ENCODE measurements at regions not wholly inside any gene's neighbourhood (a gene's known extent, or its start where the extent isn't known, plus 50 kb on each side); places are given as distances from the start of the nearest gene placed in this dataset.

DNA sequence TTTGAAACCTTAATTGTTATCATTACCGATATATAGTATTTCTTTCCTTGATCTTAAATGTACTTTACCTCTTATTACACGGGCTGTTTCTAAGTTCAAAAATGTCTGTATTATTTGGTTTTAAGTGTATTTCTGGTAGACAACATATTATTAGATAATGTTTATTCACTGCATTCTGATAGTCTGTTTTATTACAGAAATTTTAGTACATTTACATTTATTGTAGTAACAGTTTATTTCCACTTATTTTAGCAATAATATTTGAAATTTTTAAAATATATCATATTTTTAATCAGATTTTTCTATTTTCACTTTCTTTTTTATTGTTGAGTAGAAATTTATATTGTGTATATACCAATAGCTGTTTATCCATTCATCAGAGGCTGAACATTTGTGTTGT is 1195.2 kb downstream of the TBC1D22A start:
- no peak for DNase-seq

DNA sequence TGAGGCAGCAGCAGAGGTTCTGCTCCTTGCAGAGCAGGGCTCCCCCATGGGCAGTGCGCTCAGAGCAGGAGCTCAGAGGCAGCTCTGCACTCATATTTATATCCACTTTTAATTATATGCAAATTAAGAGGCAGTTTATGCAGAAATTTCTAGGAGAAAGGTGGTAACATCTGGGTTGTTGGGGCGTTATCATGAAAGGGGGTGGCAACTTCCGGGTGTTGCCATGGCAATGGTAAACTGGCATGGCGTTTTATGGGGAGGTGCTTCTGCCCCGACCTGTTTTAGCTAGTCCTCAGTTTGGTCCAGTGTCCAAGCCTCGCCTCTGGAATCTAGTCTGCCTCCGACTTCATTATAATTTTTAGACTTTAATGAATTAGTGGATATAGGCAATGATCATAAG is 1191.7 kb downstream of the TBC1D22A start:
- DNase-seq, result no peak

DNA sequence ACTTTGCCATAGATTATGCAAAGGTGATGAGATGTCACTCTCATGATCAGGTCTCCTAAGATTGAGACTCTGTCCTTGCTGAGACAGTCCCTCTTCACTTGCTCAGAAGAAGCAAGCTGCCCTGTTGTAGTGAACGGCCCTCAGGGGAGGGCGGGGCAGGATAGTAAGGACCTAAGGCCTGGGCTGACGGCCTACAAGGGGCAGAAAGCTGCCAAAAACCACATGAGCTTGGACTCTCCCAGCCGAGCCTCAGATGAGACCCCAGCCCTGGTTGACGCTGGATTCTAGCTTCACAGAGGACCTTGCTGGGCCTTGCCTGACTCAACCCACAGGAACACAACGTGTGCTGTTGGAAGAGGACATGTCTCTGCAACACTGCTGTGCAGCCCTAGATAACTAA is 1182.5 kb downstream of the TBC1D22A start:
- no peak for DNase-seq

DNA sequence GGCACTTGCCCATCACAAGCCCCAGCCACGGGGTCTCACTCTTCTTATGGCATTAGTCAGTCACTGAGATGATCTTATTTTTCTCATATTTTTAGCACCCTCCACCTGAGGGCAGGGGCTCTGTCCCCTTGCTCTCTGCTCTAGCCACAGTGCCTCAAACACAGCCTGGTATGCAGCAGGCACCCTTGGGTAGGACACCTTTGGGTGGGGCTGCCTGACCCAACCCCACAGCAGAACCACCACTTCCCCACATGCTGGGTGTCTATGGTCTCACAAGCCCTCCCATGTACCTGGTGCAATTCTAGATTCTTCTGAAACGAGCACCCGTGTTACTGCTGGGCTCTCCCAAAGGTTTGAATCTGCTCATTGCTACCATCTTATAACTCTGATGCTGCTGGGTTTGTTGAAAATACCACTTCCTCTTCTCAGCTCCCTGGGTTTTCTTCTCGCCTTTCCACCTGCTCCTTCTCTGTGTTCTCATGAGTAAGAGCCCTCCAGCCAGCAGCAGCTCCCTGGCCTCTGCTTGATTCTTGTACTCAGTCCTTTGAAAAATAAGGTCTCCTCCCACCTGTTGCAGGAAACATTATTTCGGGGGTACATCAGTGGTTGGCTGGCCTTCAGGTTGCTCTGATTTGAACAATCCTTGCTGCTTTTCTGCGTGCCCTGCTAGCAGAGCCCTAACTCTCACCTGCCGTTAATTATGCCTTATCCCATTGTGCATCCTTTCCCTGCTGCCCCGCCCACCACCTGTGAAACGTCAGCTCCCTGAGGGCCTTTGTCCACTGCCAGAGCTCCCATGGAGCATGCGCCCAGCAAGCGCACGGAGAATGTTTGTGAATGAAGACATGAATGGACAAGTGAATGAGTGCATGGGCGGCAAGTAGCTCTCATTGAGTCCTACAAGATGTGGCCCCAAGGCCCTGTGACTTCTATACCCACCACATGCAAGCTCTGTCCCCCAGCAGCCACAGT is 1181.6 kb downstream of the TBC1D22A start:
- no peak for DNase-seq

DNA sequence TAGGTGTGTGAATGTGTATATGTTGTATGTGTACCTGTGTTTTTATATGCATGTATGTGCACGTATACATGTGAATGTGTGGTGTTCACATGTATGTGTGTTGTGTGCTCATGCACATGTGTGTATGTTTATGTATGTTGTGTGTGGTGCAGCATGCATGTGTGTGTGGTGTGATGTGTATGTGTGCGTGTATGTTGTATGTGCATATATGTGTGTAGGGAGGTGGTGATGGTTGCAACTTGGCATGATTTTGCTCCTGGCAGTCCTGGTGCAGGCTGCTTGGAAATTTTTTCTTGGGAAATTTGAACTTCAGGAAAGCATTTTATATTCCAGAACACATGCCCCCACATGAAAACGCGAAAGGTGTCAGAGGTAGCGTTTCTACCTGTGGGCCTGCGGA is 1177.8 kb downstream of the TBC1D22A start:
- DNase-seq, result no peak

DNA sequence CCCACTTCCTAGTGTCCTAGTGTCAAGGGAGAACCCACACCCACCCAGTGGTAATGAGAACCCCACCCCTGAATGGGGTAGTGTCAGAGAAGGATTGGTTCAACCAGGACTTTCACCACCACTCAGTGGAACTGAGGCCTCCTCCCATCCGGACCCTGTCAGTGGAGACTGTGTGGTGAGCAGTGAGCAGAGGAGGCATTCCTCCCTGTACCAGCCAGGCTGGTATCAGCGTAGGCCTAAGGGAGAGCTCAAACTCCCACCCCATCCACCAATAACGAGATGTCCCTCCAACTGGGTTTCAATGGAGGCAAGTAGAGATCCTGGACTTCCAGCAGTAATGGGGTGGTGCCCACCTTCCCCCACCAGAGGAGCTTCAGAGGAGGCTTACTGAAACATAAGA is 1171.4 kb downstream of the TBC1D22A start:
- no peak for DNase-seq

DNA sequence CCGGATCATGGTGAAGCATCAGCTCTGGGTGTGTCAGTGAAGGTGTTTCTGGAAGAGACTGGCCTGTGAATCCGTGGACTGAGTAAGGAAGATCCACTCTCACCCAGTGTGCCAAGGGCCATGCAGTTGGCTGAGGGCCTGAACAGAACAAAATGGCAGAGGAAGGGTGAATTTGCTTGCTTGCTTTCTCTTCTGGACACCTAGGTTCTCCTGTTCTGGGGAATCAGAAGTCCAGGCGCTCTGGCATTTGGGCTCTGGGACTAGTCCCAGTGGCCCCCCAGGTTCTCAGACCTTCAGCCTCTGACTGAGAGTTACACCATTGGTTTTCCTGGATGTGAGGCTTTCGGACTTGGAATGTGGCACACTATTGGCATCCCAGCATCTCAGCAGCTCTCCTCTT is 1170.8 kb downstream of the TBC1D22A start:
- DNase-seq, result no peak

DNA sequence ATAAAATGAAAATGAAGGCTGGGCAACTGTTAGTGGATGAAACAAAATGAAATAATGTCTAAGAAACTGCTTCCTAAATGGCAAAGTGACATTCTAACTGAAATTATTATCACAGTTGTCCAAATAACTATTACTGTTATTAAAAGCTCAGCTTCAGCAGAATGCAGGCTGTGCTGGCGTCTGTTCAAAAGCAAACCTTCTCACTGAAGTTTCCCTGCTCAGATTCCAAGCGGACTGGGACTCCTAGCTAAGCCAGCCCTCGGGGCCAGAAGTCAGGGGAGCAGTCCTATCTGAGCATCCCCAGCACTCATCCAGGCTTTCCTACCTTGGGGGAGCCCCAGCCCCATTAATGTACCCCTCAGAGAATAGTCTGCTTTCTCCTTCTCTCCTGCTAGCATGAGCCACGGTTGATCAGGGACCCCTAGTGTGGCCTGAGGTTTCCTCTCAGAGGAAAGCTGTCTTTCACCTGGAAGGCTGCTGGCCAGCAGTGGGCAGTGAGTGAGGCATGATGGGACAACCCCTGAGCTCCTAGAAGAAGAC is 1167.3 kb downstream of the TBC1D22A start:
- DNase-seq, result no peak

DNA sequence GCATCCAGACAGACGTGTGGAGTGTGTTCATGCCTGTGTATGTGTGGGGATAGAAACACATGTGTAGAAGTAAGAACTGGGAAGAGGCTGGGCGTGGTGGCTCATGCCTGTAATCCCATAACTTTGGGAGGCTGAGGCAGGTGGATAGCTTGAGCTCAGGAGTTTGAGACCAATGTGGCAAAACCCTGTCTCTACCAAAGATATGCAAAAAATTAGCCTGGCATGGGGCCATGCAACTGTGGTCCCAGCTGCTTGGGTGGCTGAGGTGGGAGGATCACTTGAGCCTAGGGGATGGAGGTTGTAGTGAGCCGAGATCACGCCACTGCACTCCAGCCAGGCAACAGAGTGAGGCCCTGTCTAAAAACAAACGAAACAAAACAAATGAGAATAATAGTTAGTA is 1166.6 kb downstream of the TBC1D22A start:
- DNase-seq, result no peak

DNA sequence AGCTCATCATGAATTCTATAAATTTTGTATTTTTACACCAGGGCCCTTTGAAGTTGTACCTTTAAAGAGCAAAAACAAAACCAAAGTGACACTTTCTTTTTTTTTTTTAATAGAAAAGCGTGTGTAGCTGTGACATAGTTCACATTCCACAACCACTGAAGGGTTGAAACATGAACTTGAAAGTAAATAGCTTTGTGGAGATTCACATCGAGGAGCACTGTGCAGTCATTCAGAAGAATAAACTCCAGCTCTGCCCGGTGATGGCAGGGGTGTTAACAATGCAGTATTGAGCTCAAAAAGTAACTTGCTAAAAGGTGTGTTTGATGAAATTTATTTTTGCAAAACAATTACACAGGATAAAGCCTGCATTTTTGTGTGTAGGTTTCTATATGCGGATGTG is 1166.2 kb downstream of the TBC1D22A start:
- DNase-seq, result no peak

DNA sequence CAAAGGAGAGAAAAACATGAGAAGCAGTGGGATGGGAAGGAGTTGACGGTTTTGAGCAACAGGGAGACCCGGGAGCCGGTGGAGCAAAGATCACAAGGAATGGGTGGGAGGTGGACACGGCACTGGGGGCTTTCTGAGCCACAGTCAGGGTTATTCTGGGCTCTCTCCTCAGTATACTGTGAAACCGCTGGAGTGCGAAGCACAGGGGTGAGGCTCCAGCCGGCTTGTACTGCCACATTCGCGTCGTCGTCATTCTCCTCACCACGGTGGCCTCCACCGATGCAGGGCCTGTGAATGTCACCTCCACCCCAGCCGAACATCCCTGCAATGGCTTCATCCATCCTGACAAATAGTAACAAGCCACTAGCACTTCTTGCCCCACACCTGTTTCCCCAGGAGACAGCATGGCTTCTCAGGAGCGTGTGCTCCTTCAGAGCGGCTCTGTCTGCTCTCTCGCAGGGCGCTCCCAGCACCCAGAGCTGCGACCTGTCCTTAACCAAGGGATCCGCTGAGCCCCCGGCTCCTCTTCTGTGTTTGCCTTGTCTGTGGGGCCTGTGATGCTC is 1165.3 kb downstream of the TBC1D22A start:
- DNase-seq, result no peak

DNA sequence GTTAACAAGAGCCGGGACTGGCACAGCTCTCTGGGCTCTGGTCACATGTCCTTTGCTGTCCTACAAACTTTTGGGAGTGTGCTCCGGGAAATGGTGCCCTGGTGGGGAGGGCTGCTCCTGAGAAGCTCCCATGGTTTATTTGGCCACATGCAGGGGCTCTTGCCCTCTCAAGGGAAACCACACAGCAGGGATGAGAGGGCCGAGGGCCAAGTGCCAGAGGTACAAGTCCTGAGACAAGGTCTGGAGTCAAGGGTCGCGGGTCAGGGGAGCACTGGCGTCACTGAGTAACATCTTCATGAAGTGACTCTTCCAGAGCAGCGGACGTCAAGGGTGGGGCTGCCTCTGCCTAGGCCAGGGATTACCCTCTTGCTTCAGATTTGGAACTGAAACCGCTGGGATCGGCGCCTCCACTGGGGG is 1160.6 kb downstream of the TBC1D22A start:
- DNase-seq, result no peak

DNA sequence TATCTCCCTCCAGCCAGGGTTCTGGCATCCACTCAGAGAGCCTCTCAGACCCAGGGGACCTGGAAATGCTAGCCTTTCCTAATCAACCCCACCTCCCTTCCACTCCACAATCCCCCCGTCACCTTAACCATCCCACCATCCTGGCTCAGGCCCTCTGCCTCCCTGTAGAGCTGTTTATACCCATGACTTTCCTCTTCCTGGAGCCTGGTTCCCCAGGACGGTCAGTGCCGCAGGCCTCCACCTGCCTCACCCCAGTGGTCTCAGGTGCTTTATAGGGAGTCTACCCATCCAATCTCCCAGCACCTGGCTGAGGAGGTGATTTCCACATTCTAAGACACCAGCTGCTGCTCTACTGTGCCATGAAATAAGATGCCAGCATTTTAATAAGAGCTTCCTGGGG is 1159.5 kb downstream of the TBC1D22A start:
- no peak for DNase-seq

DNA sequence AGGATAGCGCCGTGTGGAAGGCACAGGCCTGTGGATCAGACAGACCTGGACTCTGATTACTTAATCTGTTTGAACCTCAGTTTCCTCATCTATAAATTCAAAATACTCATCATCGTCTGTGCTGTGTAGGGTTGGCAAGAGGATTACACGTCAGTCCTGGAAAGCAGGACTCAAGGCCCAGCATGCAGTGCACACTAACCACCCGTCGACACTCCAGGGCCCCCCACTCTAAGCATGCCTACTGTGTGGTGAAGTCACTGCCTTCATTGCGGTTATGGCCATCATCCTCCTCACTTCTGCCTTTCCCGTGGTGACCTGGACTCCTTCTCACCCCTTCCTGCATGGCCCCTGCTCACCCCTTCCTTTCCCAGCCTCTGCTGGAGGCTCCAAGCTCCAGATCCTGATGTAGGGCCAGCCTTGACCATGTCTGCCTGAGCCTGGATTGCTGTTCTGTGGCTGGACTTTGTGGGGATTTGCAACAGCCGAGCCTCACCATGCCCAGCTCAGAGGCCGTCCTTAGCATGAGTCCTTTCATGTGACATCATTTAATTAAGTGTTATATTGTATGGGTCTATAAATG is 1158.0 kb downstream of the TBC1D22A start:
- DNase-seq, result no peak

DNA sequence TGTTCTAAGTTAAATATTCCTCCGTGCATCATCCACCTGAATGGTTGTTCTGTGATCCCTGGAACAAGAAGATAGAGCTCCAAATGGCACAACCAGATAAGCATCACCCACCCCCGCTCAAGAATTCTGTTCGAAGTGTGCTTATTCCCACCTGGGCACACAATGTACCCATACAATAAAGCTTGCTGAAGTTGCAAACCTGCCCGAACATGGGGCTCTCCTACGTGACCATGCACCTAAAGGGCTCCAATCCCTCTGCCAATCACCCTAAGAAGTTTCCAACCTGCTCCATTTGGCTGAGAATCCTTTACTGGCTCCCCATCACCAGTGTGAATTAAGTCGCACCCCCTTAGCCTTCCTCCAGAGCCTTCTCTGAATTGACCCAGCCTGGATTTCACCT is 1157.4 kb downstream of the TBC1D22A start:
- no peak for DNase-seq

DNA sequence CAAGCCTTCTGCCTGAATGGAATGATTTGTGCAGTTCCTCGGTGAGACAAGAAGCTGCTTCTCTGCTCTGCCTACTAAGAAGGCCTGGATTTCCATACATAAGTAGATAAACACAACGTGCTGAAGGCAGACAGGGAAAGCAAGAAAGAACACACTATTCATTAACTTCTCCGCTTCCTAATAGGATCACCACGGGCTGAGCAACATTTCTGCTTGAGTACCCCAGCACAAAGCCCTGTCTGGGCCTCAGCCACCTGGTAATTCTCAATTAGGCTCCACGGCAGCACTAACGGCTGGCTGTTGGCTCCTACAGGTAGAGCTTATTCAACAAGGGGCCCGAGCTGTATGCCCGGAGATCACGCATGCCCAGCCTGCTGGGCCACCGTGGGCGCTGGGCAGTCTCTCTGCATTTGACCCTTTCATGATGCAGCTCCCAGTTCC is 1156.6 kb downstream of the TBC1D22A start:
- DNase-seq, result peak in 9 of 56 donors; percentile 1 to 20 (median 8)

DNA sequence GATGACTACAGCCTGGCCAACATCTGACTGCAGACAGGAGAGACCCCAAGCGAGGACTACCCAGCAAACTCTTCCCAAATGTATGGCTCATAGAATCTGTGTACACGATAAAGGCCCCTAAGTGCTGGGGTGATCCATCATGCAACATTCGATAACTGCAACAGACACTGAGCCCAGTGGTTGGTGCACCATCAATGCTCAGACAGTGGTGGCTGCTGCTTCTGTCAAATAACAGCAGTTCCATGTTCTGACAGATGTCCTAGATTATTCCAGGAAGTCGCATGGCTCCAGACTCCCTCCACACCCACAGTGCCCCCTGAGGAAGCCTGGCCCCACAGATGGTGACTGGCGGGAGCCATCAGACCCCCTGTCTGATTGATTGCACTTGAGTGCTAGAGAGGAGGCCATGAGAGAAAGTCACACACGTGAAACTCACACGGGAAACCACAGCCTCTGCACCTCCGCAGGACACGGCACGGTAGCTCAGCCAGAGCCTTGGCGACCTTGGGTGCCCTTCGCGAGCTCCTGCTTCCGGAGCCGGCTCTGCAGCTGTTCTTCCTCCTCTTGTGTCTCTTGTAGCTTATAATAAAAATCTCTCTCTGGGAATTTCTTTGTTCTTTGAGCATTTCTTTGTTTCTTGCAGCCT is 1155.9 kb downstream of the TBC1D22A start:
- no peak for DNase-seq

DNA sequence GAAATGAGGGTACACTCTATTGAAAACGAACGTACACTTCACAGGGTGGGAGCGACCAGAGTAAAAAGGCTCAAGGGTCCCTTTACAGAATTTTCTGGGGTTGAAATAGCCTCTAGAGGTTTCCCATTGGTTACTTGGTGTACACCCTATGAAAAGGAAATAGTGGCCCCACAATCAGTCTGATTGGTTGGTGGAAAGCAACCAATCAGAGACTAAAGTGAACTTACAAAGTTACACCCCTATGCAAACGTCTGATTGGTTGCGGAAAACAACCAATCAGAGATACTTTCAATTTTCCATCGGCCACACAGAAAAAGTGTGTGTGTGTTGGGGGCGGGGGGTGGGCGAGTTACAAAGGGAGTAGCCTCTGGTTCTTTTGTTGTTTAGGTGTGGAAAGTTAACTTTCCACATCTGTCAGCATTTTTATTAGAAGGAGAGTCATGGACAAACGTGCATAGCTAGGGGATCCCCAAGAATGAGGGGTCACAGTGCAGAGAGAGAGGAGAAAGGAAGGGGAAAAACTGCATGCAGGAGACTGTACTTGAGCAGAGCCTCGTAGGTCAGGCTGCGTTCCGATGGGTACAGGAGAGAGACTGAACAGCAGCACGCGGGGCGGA is 1152.1 kb downstream of the TBC1D22A start:
- DNase-seq, result no peak

DNA sequence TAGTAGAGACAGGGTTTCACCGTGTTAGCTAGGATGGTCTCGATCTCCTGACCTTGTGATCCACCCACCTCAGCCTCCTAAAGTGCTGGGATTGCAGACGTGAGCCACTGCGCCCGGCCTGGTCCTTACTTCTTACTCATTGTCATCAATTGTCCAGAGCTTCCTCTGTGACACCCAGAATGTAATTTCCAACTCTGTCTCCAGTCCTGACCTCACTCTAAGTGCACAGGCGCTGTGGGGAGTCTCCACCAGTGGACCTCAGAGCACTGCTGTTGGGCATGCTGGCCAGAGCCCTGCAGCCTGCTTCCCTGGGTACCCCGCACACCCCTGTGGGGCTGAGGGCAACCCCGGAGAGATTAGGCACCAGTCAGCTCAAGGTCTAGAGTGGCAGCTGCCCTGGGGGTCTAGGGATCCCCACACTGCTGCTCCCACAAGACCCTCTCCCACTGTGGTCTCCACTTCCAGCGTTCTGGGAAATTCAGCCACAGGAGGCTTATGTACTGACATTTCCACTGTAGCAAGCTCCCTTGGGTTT is 1140.3 kb downstream of the TBC1D22A start:
- DNase-seq, result no peak

DNA sequence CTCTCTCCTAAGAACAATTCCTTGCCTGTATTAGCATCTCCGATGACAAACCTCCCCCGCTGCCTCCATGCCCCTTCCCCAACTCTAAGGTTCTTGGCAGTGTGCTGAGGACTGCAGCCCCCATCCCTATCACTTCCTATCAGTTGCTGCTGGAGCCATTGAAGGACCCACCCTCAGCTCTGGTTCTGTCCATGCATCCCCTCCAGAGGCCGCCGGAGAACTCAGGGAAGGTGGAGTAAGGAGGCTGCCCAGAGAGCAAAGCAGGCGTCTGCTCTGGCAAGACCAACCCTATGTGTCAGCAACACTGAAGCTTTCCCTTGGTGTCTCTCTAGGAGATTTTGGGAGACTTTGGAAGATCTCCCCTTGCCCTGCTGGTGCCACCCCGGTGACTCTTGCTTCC is 1139.5 kb downstream of the TBC1D22A start:
- no peak for DNase-seq

DNA sequence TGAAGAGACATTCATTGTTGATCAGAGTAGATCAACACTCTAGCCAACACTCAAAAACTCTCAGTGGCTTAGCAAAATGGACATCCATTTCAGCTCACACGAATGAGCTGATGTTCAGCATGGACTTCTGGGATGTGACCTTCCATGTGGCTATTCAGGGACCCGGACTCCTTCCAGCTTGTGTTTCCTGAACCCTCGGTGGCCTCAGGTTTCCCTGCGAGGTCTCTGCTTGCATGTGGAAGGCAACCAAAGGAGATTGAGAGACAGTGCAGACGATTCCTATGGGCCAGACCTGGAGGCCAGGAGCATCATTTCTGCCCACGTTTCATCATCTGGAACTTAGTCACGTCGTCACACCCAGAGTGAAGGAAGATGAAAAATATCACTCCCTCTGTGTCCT is 1137.4 kb downstream of the TBC1D22A start:
- no peak for DNase-seq

All from amygdala (tissue), 56 donors.